GM18870 (cell line): ENCODE measurements at regions not wholly inside any gene's neighbourhood (a gene's known extent, or its start where the extent isn't known, plus 50 kb on each side); places are given as distances from the start of the nearest gene placed in this dataset.

Source experiments
- ATAC-seq: cut with Tn5 transposase; IDR thresholded peaks from one replicate; pipeline ENCODE4 v1.9.1; 2021; ENCODE audit warnings: moderate library complexity; ENCODE audit not compliant: unreplicated experiment

DNA sequence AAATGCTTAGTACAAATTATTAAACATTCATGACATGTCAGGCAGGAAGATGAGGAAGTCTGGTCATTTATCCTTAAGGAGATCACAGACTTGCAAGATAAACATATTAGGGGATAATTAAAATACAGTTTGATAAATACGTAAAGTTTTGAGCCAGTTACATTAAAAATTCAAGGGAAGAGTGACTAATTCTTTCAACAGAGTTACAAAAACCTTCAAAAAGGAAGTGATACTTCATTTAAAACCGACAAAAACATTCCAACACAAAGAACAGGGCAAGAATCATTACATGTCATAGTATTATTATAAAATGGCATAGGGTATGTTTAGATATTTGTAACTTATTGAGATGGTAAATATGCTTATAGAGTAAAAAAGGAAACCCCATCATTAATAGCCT is 636.0 kb downstream of the NR4A2 start:
- no peak for ATAC-seq

DNA sequence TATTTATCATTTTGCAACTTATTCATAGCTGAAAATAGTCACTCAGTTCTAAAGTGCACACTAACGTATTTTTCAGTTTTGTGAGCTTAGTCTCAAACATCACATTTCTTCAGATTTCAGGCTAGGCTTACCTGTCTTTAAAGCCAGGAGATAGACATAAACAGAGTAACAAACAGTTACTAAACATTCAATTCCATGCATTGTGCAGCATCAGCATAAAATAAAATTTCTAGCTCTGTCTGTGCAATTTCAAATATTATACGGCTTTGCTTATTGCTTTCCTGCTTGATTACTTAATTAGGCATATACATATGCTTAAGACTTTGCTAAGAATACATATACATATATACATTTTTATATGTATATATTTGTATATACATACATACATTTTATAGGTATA is 637.0 kb downstream of the NR4A2 start:
- ATAC-seq = no peak

DNA sequence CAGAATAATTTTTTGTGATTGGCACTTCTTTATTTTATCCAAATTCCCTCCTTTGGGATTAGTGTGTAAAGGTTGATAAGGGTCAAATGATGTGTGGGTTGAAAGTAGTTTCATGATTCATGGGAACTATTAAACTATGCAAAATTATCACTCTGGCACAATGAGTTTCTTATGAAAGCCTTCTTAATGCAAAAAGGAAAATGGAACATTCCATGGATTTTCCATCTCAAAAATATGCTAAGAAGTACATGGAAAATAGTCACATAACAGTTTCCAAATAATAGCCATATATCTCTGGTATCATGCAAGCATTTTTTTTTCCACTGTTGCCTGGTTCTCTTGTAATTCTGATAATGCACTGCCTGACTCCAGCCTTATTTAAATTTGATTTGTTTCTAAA is 639.7 kb downstream of the NR4A2 start:
- no peak for ATAC-seq

DNA sequence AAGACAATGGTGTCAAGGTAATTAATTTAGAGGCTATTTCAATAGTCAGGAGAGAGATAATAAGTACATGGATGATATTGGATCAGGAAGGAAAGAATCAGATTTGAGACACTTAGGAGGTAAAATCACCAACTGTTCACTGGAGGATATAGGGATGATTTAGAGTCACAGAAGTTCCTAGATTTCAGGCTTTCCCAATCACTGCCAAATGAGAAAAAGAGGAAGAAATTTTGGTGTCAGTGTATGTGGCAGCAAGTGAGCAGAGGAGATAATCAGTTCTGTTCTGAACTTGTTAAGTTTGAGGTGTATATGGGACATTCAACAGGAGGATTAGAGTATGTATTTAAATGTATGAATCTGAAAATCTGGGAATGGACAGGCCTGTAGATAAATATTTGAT is 640.4 kb downstream of the NR4A2 start:
- no peak for ATAC-seq

DNA sequence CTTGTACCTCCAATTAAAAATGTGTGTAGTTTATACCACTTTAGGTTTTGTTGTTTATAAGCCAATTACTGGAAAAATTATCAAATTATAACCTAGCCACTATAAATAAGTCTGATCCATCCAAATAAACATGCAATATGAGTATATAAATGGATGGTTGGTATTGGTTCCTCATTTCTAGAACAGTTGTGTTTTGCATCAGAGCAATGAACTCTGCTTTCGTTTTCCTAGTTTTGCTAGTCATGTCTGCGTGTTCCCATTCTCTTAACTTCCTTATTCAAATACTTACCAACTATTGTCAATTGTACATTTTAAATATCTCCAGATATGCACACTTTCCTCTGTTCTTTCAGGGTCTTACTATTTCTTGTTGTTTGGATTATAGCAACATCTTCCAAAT is 641.7 kb downstream of the NR4A2 start:
- ATAC-seq = peak; percentile 97

DNA sequence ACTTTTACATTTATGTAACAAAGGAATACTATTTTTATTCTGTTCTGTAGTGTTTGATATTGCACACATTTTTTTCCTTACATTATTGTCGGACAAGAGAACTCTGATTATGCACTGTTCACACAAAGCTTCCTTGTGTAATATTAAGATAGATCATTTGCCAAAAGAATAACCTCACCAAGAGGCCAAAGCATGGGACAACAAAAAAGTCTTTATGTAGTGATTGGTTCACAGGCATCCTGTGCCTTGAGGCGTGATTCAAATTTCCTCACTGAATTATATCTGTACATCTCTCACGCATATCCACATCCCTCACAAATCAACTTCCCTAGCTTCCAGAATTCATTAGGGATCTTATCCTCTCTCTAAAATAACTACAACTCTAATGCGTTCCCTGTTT is 642.7 kb downstream of the NR4A2 start:
- no peak for ATAC-seq

DNA sequence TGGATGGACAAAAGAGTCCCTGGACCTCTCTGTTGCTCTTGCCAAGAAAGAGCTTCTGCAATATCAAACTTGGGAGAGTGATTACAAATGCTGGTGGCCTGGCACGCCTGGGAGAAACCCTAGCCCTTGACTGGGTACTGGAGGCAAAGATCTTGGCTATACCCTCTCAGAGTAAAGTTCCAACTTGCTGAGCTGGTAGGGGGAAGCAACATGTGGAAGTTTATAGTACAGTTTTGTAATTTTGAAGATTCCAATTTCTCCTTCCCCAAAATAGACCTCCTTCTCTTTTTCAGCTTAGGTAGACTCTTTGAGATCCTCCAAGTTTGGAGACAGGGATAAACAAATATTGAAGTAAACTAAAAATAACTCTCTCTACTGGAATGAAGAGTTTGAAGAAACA is 645.3 kb downstream of the NR4A2 start:
- ATAC-seq = no peak

DNA sequence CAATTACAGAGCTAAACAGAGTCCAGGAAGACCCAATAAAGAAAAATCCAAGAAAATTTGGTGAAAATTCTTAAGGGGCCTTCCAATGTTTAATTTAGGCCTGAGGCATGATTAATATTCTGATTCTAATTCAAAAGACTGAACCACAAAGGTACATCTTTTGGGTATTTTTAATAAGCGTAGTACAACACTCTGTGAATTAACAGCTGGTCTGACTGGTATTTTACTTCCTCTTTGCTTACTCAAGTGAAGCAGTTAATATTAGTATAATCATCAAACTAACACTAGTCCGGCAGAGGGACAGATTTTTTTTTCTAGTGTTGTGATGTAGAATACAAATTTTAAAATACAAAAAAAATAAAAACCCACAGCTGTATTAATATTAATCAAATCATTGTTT is 652.9 kb downstream of the NR4A2 start:
- peak; percentile 48 for ATAC-seq

DNA sequence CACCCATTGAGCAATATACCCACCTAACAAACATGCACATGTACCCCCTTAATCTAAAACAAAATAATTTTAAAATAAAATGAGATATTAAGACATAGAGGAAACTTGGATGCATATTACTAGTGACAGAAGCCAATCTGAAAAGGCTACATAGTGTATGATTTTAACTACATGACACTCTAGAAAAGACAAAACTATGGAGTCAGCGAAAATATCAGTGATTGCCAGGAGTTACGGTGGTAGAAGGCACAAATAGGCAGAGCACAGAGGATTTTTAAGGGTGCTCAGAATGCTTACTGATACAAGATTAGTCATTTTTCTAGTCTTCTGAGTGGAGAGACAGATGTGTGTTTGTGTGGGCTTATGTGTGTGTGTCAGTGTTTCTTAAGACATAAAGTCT is 656.6 kb downstream of the NR4A2 start:
- ATAC-seq = no peak

DNA sequence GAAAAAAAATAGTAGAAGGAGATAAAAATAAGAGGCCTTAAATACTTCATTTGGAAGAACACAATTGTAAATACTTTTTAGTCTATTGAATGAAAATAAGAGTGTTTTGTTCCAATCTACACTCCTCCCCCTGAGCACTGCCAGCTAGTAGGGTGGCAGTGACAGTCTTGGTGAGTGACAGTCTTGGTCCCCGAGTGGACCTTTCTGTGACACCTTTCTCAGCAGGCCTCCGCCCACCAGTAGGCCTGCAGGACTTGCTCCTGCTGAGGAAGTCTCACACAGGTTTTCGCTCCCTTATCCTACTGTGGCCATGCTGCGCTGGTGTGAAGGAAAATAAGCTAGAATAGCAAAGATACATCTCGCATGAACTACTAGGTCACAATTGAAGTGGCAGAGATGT is 666.8 kb downstream of the NR4A2 start:
- ATAC-seq = no peak

DNA sequence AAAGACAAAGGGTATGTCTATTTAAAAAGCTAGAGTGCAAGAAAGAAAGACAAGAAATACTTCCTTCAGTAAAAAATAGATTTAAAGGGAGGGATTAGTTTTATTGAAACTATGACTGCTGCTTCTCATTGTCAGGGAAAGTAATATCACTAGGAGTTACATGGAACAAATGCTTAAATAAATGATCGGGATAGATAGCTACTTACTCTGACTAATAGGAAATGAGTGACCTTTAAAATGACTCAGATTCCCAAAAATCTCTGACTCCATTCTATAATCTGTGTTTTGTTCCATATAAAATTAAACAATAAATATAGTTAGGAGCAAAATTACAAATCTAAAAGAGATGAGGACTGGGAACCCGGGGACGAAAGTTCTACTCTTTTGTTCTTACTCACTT is 669.3 kb downstream of the NR4A2 start:
- no peak for ATAC-seq

DNA sequence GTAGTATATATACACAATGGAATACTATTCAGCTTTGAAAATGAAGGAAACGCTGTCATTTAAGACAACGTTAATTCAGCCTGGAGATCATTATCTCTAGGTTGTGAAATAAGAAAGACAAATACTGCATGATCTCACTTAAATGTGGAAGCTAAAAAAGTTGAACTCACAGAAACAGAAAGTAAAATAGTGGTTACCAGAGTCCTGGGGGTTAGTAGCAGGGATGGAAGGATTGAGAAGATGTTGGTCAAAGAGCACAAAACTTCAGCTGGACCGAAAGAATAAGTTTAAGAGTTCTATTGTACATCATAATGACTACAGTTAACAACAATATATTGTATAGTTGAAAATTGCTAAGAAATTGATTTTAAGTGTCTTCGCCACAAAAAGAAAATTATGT is 670.3 kb downstream of the NR4A2 start:
- no peak for ATAC-seq

DNA sequence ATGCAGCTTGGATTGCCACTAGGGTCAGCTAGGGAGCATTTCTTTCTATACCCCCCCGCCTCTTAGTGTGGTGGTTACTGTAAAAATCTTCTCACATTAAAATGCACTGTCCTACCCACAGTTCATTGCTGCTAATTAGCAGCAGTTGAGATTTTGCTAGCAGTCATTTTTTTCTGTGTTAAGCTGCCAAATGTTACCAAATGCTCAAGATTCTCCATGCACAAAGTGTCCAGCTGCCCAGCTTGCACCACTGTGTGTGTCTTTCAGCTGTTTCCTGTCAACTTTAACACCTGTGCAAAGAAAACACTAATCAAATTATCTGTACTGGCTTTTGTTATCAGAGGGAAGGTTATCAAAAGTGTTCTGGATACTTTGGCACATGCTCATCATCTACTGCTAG is 679.3 kb downstream of the NR4A2 start:
- no peak for ATAC-seq

DNA sequence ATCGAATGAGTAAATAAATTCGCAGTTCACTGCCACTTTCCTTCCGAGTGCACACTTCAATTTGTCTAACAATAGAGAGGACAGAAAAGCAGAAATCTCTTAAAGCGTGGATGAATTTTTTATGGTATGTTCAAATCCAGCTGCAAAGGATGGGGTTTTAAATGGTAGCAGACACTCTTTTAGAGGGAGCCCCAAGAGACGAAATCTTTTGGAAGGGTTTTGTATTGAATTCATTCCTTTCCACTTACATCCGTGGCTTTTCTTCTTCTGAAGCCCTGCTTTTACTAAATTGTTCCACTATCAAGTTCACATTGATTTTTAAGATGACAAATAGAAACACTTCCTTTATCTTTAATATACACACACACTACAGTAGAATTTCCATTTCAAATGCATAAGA is 680.7 kb downstream of the NR4A2 start:
- no peak for ATAC-seq

DNA sequence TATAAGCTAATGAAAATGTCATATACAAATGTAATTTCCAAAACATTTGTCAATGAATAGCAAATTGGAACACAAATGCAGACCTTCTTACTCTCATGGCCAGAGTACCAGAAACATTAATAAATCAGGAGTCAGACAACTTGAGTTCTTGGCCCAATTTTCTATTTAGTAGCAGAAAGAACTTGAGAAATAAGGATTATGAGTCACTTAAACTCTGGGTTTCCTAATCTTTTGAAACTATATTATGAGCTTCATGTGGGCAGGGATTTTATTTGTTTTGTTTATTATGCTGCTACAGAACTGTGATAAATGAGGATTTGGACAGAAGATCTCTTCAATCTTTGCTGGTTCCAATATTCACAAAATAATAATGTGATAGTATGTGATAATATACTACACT is 686.7 kb downstream of the NR4A2 start:
- ATAC-seq = no peak

DNA sequence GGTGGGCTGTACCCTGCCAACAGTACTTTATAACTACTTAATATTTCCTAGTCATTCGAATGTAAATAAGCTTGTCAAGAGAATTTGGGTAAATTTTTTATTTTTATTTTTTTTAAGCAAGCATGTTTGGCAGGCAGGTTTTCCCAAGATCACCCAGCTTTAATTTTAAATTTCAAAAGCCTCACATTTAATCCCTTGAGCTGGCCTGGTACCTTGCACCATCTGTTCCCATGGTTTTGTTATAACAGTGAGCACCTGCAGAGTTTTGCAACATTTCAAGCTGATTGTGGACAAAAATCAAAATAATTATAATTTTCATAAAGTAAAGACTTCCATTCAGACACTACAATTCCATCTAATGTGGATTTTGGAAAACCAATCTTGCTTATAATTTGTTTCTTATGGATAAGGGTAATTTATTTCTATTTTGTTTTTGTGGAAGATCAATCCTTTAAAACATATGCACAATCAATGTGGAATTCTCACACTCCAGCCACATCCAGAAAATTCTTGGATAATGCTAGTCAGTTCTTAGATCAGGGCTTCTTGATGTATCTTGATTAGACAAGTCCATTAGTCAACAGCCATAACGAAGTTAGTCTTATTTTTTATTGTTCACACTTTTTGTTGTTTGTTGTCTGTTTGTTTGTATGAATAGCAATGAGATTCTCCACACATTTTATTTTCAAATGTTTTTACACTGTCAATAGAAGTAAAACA is 689.3 kb downstream of the NR4A2 start:
- ATAC-seq = no peak

DNA sequence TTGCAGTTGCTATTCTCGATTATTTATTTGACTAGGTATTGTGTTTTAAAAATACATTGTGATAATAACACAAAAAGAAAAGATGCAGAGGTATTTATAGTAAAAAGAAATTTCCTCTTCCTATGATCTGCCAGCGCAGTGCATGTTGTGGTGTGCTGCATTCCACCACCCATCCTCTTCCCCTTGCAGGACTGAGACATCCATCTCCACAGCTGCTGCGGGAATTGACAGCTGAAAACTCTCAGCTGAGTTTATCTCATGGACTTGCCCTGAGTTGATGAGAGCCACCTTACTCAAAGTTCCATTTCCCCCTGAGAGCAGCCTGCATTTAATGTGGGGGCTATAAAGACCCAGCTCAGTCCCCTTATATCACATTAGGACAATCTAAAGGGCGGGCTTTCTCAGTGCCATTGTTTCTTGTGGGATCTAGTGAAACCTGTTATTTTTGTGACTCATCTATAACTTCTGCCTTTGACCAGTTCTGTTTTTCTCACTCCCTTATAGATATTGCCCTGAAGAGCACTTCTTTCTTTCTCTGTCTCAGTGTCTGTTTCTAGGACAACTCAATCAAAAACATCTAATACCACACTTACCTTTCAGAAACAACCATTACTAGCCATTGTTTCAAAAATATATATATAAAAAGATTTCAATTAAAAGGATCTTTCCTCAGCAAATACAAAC is 698.5 kb downstream of the NR4A2 start:
- ATAC-seq = no peak

DNA sequence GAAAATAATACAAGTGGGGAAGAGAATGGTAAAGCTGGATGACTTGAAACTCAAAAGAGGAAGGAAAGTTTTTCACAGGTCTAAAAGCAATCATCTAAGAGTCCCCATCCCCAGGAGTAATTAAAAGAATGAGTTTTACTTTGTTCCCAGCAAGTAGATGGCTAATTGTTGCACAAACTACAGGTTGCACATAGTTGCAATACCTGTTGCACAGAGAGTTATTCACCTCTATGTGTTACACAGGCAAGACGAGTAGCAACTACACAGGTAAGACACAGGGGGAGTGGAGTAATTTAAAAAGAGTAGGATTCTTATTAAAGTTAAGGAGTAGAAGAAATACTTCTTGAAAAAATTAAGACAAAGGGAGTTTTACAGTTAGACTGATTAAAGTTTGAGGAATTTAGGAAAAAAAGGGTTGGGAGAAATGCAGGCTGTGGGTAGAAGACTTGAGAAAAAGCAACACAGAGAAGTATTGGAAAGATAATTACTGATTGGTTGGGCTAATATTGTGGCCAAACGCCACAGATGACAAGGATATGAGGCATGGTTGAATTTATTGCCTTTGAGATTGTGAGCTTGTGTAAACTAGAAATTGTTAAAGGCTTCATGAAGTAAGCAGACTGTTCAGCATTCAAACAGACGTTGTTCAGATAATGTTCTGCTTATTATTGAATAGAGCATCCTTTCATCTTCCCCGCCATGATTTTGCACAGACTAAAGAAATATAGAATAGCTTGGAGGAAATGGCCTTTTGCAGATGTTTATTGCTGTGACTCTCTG is 699.3 kb downstream of the NR4A2 start:
- no peak for ATAC-seq

DNA sequence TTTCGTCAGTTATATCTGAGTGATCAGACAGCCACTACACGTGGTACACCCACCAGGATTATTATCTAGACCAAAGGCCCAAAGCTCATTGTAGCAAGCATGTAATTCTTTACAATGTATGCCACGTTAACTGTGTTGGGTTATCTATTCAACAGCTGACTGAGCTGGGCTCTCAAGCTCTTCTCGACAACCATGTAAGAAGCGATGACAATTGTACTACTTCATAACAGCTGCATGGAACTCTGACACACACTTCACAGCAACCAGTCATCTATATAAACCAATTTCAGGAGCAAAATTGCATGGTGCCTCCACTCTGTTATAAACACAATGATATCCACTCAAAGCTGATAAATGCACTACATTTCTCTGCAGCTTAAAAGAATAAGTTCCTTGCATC is 701.8 kb downstream of the NR4A2 start:
- ATAC-seq = no peak

DNA sequence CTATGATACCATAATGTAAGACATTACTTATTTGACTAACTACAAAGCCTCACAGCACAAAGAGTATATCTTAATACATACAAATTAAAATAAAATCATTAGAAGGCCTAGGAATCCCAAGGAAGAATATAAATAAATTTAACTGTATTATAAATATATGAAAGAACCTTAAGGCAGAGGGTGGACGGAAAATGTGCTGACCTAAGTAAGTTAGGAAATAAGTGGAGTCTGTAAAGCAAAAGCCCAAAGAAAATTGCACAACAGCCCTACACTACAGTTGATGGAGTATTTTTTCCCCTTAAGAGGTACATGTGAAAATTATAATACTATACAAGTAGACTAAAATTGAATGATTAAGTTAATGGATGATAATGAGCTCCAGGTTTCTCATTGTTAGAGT is 710.1 kb downstream of the NR4A2 start:
- no peak for ATAC-seq

DNA sequence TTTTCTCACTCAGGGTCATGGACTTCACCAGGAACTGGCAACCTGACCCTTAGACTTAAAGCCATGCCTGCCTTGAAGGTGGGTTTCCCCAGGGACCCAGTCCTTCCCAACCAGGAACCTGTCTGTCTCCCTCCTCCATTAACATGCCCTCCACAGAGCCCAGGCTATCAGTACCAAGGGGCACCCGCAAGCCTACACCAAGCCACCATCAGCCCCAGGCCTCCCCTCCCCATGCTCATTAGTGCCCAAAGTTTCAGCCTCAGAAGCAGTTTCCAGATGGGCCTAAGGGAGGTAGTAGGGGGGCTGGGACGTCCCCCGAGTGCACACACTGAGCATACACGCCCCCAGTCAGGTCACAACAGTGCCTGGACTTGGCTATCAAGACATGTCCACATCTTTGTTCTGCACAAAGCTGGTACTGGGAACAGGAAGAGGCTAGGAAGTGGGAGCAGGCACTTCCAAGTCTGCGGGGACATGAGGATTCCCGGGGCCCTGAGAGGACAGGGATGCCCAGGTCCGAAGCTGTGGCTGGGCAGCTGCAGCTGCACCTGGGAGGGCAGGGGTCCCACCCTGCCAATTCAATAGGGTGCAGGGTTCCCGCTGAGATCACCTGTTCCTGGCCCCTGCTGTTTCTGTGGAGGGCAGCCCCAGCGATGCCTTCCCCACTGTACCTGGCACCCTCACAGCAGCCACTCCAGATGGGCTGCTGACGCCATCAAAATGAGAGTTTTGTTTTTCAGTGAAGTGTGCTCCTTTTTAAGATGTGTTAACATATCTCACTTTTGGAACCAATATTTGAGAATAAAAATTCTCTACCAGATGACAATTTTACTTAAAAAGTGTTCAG is 731.4 kb downstream of the NR4A2 start:
- ATAC-seq = no peak
